GM12874 (cell line): ENCODE measurements at regions not wholly inside any gene's neighbourhood (a gene's known extent, or its start where the extent isn't known, plus 50 kb on each side); places are given as distances from the start of the nearest gene placed in this dataset.

ENCODE experiments used
- TF ChIP-seq, protein P1 (sequence below): IDR thresholded peaks from 2 replicates; pipeline ENCODE4 v1.5.1; 2011; ENCODE audit warnings: low read depth, mild to moderate bottlenecking, control low read depth, low read length, moderate library complexity; ENCODE audit not compliant: insufficient read depth

GRCh38 chr5:104172976-104173375 is 610.4 kb upstream of the NUDT12 start:
- TF ChIP-seq, protein P1, sequence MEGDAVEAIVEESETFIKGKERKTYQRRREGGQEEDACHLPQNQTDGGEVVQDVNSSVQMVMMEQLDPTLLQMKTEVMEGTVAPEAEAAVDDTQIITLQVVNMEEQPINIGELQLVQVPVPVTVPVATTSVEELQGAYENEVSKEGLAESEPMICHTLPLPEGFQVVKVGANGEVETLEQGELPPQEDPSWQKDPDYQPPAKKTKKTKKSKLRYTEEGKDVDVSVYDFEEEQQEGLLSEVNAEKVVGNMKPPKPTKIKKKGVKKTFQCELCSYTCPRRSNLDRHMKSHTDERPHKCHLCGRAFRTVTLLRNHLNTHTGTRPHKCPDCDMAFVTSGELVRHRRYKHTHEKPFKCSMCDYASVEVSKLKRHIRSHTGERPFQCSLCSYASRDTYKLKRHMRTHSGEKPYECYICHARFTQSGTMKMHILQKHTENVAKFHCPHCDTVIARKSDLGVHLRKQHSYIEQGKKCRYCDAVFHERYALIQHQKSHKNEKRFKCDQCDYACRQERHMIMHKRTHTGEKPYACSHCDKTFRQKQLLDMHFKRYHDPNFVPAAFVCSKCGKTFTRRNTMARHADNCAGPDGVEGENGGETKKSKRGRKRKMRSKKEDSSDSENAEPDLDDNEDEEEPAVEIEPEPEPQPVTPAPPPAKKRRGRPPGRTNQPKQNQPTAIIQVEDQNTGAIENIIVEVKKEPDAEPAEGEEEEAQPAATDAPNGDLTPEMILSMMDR, result no peak

- TF ChIP-seq, protein P1, result no peak
Measured at GRCh38 chr5:104171958-104172690, 609.5 kb upstream of the NUDT12 start.

- TF ChIP-seq, protein P1, result no peak
Measured at GRCh38 chr5:104170926-104171325, 608.3 kb upstream of the NUDT12 start.

- TF ChIP-seq, protein P1, result no peak
Measured at GRCh38 chr5:104146652-104147051, 584.1 kb upstream of the NUDT12 start.

DNA sequence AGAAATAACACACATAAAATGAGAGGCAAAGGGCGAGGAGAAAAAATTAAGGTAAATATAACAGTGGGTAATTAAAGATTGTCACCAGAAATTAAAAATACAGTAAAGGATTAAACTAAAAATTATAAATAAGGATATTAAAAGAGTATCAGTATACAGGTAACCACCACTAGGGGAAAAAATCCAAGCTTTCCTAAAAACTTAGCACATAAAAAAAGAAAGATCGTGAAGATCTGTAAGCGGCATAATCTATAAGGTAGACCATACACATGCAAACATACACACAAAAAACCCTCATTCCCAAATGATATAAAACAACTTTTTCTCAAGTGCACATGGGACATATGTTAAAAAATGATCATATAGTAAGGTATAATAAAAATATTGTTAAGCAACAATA is 577.3 kb upstream of the NUDT12 start:
- TF ChIP-seq, protein P1, result no peak

DNA sequence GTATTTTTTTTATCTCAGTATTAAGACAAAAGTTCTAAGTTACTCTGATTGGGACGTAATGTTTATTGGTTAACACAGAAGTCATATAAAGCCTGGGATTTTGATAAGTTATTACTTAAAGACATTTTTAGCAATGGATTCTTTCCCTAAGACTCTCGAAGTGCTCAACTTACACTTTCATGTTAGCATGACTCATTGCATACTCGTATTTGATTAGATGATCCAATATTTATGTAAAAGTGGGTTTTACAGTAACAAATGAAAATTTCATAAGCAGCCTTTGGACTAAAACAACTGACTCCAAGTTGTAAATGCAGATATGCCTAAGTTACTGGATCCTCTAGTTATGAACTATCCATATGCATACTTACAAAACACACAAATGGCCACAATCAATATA is 567.7 kb upstream of the NUDT12 start:
- TF ChIP-seq, protein P1, result no peak

GRCh38 chr5:104128348-104128747 is 565.8 kb upstream of the NUDT12 start:
- TF ChIP-seq, protein P1, result no peak
